NT2/D1 (cell line): ENCODE measurements at regions not wholly inside any gene's neighbourhood (a gene's known extent, or its start where the extent isn't known, plus 50 kb on each side); places are given as distances from the start of the nearest gene placed in this dataset.

Experiments
- SUZ12 ChIP-seq: IDR thresholded peaks from 2 replicates; pipeline ENCODE4 v1.6.1; 2011; ENCODE audit not compliant: insufficient read length, insufficient read depth; ENCODE audit errors: extremely low read depth
- YY1 ChIP-seq: IDR thresholded peaks from 2 replicates; pipeline ENCODE4 v1.6.1; 2011; ENCODE audit not compliant: insufficient read length, insufficient read depth
- ZNF274 ChIP-seq: IDR thresholded peaks from 2 replicates; pipeline ENCODE4 v1.6.1; 2011; ENCODE audit warnings: mild to moderate bottlenecking, low read depth, low read length

DNA sequence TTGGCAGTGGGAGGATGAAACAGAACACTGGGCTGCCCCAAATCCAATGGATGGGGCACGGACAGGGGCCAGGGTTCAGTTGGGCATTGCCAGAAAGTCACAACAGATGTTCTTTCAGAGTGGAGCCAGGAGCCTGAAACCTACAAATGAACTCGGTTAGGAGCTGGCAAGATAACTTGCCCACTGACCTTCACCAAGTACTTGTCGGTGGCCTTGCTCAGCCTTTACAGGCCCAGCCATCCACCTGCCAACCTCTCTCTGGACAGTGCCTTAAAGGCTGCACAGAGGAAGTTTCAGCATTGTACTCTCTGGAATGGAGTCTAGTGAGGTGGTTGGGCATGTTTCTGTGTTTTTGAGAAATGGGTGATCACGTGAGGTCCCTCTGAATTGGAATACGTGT is 87.1 kb upstream of the USP9X start:
- TF ChIP-seq ZNF274 (no peak), YY1 (no peak), SUZ12 (no peak)
